HG02840 (cell line): ENCODE measurements at regions not wholly inside any gene's neighbourhood (a gene's known extent, or its start where the extent isn't known, plus 50 kb on each side); places are given as distances from the start of the nearest gene placed in this dataset.
A peak's percentile ranks its signal among the peaks of the same experiment; 100 is the strongest.
"Not testable (repeated sequence)": the region's sequence is repeated elsewhere in the genome, so short reads cannot be mapped to it uniquely, and the experiment has no call there.

Experiments
- ATAC-seq: cut with Tn5 transposase; IDR thresholded peaks from one replicate; pipeline ENCODE4 v1.9.1; 2021; ENCODE audit warnings: mild to moderate bottlenecking, moderate library complexity, moderate number of reproducible peaks; ENCODE audit not compliant: unreplicated experiment, low FRiP score

DNA sequence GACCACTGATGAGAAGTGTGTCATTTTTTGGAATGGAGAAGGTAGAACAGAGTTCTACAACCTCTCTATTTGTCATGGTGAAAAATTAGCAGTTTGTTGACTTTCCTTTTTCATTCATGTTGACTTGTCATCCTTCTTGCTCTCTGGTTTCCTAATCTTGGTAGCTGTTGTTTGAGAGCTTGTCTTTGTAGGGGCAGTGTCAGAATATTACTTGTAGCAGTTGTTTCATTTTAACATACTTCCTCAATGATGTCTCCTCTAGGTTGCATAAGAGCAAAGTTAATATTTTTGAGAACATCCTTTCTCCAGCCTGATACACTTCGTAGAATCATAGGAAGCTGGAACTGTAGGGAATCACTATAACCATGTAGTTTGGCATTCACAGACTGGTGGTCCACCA, 368.2 kb upstream of the FANCL start:
- ATAC-seq, result no peak

GRCh38 chr2:58608146-58608545, 367.0 kb upstream of the FANCL start:
- ATAC-seq, result no peak

- ATAC-seq, result no peak
Measured at GRCh38 chr2:58607448-58607847, 366.3 kb upstream of the FANCL start.

GRCh38 chr2:58606799-58607198, 365.7 kb upstream of the FANCL start:
- no peak for ATAC-seq

DNA sequence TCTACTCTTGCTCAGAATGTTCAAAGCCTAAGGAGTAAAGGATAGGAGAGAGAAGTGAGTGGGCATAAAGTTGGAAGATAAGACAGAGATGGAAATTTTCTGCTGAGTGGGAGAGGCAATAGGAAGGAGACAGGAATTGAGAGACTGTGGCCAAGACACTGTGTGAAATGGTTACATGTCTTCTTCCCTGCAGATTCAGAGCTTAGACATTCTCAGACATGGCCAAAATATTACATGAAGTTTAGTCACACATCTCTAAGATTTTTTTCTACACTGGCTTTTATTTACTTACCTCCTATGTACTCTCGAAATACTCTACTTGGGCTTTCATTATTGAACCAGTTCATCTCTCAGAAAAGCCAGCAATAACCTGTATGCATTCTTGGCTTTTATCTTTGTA, 363.0 kb upstream of the FANCL start:
- ATAC-seq, result no peak

- no peak for ATAC-seq
Measured at GRCh38 chr2:58601017-58601416, 359.9 kb upstream of the FANCL start.

DNA sequence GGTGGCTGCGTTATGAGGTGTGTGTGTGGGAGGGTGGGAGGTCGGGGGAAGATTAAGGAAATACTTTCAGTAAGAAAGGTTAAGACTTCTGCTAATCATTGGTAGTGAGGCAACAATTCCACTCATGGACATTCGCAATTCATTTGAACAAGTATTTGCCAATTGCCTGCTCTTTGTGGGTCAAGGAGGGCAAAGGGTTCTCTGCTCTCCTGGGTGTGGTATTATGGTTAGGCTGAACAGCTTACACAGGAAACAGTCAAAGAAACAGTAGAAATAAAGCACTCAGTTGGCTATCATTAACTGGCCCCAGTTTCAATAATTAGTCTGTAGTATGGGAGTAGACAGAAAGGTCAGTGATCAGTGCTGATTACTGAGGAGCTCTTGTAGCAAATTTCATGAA, 357.0 kb upstream of the FANCL start:
- no peak for ATAC-seq

- ATAC-seq, result no peak
Measured at GRCh38 chr2:58595714-58596113, 354.6 kb upstream of the FANCL start.

- ATAC-seq, result no peak
Measured at GRCh38 chr2:58594762-58595161, 353.6 kb upstream of the FANCL start.

GRCh38 chr2:58594175-58594574, 353.1 kb upstream of the FANCL start:
- ATAC-seq, result no peak

DNA sequence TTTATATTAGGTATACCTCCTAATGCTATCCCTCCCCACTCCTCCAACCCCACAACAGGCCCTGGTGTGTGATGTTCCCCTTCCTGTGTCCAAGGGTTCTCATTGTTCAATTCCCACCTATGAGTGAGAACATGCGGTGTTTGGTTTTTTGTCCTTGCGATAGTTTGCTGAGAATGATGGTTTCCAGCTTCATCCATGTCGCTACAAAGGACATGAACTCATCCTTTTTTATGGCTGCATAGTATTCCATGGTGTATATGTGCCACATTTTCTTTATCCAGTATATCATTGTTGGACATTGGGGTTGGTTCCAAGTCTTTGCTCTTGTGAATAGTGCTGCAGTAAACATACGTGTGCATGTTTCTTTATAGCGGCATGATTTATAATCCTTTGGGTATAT, 345.1 kb upstream of the FANCL start:
- not testable (repeated sequence) for ATAC-seq

DNA sequence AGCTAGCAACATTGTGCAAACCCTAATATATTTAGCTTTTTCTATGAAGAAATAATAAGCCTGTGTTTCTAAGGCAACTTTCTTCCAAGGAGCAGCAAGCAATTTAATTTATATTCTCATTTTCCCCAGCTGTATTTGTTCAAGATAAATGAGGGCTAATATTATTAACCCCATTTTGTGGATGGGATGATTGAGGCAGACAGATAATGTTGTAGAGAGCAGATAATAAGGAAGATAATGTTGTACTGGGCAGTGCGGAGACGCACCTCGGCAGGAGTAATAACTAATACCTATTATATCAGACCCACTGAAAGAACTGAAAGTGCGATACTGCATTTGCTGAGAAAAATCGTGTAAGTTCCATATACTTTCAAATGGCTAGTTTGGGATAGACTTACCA, 344.1 kb upstream of the FANCL start:
- ATAC-seq, result no peak

- no peak for ATAC-seq
Measured at GRCh38 chr2:58584606-58585118, 343.5 kb upstream of the FANCL start.

GRCh38 chr2:58578276-58578675, 337.2 kb upstream of the FANCL start:
- no peak for ATAC-seq

DNA sequence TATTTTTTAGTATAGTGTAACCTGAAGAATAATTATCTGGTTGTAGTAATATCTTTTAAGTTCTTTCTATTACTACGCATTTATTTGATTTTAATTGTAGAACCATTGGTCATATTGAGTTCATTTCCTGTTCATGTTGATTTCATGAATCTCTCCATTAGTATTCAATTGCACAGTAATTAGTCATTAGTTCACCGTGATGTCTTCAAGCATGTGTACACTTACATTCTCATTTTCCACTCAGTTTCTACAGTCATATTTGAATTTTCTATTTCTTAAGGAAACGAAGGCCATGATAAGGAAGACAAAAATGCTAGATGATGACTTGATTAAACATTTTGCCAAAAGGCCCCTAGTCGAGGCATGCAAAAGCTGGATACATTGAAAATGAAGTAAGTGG, 333.7 kb upstream of the FANCL start:
- no peak for ATAC-seq

DNA sequence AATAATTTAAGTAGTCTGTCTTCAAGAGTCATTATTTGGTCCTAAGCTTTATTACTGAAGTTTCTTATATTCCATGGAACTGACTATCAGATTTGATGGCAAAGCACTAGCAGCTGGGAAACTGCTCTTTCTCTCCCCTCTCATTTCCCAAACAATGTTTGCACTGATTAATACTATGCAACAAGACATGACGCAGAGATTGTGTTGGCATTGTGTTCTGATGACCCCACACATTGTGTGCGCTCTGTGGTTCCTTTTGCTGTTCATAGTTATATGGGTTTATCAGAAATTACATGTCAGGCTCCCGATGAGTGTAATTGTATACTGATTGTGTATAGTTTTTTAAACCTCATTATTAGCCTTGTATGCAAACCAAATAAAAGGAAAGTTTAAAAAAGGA, 331.6 kb upstream of the FANCL start:
- ATAC-seq, result no peak

DNA sequence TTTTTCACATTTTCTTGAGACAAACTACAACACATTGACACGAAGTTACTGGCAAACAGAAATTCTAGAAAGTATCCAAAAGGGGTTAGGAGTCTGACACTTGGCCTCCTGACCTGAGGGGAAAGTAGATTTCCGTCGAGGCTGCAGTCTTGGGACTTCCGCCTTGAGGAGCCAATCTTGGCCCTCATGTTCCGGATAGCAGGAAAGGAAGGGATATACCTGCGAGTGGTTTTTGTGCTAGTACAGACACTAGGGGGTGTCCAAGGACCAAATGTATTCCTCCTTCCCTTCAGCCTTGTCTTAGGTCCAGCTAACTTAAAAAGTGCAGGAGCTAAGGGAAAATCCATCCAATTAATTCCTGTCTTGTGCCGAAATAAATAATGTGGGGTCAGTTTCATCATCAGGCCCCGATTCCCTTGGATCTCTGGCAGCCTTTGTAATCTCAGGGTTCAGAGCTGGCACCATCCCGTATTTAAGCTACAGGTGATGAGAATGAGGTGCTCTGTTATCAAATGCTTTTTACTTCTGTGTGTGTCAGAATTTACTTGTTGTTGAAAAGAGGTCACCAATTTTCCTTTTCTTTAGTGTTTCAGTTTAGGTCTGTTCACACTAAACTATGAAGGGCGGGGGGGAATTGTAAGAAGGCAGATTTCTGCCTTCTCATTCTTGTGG, 330.2 kb upstream of the FANCL start:
- peak; percentile 68 for ATAC-seq

DNA sequence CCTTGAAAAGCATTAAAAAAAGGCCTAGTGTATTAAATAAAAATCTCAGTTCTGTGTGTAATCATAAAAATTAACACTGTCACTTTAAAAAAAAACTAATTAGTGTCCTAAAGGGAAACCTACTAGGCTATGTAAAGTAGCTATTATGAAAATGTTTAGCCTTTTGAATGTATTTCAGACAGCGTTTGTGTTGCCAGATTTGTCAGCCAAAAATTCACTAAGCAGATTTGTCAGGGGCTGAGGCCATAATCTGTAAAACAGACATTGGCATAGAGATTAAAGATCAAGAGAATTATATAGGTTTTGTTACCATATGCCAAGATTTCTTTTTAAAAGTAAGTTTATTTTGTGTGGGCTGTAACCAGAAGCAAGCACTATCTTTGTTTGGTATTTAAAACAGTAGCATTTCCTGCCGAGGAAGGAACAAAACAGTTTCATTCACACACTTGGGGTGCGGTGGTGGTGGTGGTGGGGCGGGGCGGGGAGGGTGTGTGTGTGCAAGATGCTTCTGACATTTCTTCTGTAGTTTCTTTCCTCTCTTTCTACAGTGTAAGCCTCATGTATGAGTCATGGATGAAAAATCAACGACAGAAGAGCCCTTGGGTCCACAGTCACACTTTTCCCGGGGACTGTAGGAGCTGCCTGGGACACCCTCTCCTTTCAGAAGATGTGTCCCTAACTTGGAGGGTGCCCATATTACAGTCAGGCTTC, 328.5 kb upstream of the FANCL start:
- ATAC-seq, result no peak

DNA sequence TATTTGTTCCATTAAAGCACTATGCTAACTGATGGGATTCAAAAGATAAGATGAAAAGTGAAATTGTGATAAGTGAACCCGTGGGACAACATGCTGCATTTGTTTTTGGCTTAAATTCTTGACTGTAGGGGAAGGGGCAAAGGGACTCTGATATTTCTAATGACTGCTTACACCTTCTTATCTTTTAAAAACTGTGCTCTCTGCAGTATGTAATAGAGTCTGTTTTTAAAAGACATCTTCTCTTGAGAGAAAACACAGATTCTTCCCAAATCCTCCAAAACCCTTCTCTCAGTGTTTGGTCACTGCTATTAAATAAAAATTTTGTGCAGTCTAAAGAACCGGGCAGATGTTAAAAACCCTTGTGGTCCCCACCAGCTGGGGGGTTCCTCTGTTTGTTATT, 327.8 kb upstream of the FANCL start:
- ATAC-seq, result no peak

DNA sequence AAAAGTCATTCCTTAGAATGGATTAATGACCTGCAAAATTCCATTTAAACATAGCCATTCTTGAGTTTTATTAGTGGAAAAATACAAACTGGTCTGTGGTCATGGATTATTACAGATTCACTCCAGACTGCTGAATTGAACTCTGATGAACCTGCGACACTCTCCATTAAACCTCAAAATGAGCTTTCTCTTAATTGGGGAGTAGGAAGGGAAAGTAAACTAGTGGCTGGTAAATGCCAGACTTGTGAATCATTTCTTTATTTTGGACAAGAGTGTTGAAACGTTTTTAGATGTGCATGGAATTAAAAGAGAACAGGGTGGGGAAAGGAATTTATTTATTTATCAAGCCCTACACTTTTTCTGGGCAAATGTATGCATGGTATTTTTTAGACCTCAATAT, 321.2 kb upstream of the FANCL start:
- ATAC-seq, result no peak

GRCh38 chr2:58560531-58560930, 319.4 kb upstream of the FANCL start:
- no peak for ATAC-seq

DNA sequence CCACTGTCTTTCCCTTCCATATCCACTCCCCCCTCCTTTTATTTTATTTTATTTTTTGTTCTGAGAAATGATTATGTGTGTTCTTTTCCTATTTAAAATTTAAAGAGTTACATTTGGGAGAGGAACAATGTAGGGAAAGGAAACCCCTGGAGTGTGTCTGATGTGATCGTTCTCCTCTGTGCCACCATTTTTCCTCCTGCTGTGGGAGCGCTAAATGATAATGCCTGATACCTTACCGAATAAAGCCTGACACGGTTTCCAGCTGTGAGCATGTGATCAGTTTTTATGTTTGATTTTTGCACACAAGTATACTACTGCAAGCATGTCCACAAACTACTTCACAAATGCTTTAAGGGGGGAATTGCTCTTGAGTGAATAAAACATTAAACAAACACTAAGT, 317.8 kb upstream of the FANCL start:
- ATAC-seq, result no peak
